ENCODE measurements at regions not wholly inside any gene's neighbourhood (a gene's known extent, or its start where the extent isn't known, plus 50 kb on each side); places are given as distances from the start of the nearest gene placed in this dataset.

- WGBS, 5 donors: 85 to 95% (median 91%) methylated on average over 4 of the region's 4 CpGs
- no peaks in the 10 kb centered on the region for H3K4me1 ChIP-seq
- no peak overlapping the region for H3K27ac ChIP-seq
- H3K9me3 ChIP-seq: no peaks in the 10 kb centered on the region
- peak in 1 of 2 donors; percentile 9 for DNase-seq
- intact Hi-C loops (cut with DNase I; ENCODE audit: low total_unique reads): no loop called here
- H3K36me3 ChIP-seq: no peaks in the 10 kb centered on the region
- H3K4me3 ChIP-seq: no peak overlapping the region
- no peaks in the 10 kb centered on the region for H3K27me3 ChIP-seq
- no peak for TF ChIP-seq POLR2A (IDR thresholded peaks at IDR 0.05)
- TF ChIP-seq EP300 (IDR thresholded peaks at IDR 0.05): no peak
- no peak for TF ChIP-seq POLR2AphosphoS5 (IDR thresholded peaks at IDR 0.05)
- TF ChIP-seq CTCF (IDR thresholded peaks at IDR 0.05): no peak
Measured at GRCh38 chr5:124001036-124001615, 489.1 kb downstream of the CSNK1G3 start.

GRCh38 chr5:124000538-124000937, 488.6 kb downstream of the CSNK1G3 start:
- peak in 1 of 2 donors; percentile 14 for DNase-seq
- WGBS, 5 donors: 12 to 34% (median 19%) methylated on average over 2 of the region's 2 CpGs
- Histone ChIP-seq H3K4me1 (no peaks in the 10 kb centered on the region), H3K9me3 (no peaks in the 10 kb centered on the region), H3K4me3 (no peak overlapping the region), H3K27me3 (no peaks in the 10 kb centered on the region), H3K27ac (no peak overlapping the region), H3K36me3 (no peaks in the 10 kb centered on the region)
- intact Hi-C loops (cut with DNase I; ENCODE audit: low total_unique reads): no loop called here
- no peak for TF ChIP-seq EP300 (IDR thresholded peaks at IDR 0.05)
- no peak for TF ChIP-seq POLR2A (IDR thresholded peaks at IDR 0.05)
- no peak for TF ChIP-seq POLR2AphosphoS5 (IDR thresholded peaks at IDR 0.05)
- no peak for TF ChIP-seq CTCF (IDR thresholded peaks at IDR 0.05)

GRCh38 chr5:123997462-123998215, 485.7 kb downstream of the CSNK1G3 start:
- TF ChIP-seq POLR2A (IDR thresholded peaks at IDR 0.05) (no peak), EP300 (IDR thresholded peaks at IDR 0.05) (no peak), POLR2AphosphoS5 (IDR thresholded peaks at IDR 0.05) (no peak), CTCF (IDR thresholded peaks at IDR 0.05) (no peak)
- Histone ChIP-seq H3K9me3 (no peaks in the 10 kb centered on the region), H3K4me1 (no peaks in the 10 kb centered on the region), H3K4me3 (no peak overlapping the region), H3K36me3 (no peaks in the 10 kb centered on the region), H3K27ac (no peak overlapping the region), H3K27me3 (no peaks in the 10 kb centered on the region)
- no peak for DNase-seq
- 56 to 68% (median 63%) methylated on average over 7 of the region's 7 CpGs for WGBS, 5 donors
- intact Hi-C loops (cut with DNase I; ENCODE audit: low total_unique reads): no loop called here

GRCh38 chr5:123997064-123997461, 485.1 kb downstream of the CSNK1G3 start:
- TF ChIP-seq EP300 (IDR thresholded peaks at IDR 0.05) (no peak), CTCF (IDR thresholded peaks at IDR 0.05) (no peak), POLR2A (IDR thresholded peaks at IDR 0.05) (no peak), POLR2AphosphoS5 (IDR thresholded peaks at IDR 0.05) (no peak)
- DNase-seq: no peak
- intact Hi-C loops (cut with DNase I; ENCODE audit: low total_unique reads): no loop called here

More at GRCh38 chr5:123997064-123997461, 485.1 kb downstream of the CSNK1G3 start:
- Histone ChIP-seq H3K27me3 (no peaks in the 10 kb centered on the region), H3K4me3 (no peak overlapping the region), H3K36me3 (no peaks in the 10 kb centered on the region), H3K27ac (no peak overlapping the region), H3K9me3 (no peaks in the 10 kb centered on the region), H3K4me1 (no peaks in the 10 kb centered on the region)

All from stomach (tissue), 8 donors.